GM18499 (cell line): ENCODE measurements at regions not wholly inside any gene's neighbourhood (a gene's known extent, or its start where the extent isn't known, plus 50 kb on each side); places are given as distances from the start of the nearest gene placed in this dataset.
"Not testable (repeated sequence)": the region's sequence is repeated elsewhere in the genome, so short reads cannot be mapped to it uniquely, and the experiment has no call there.

Experiments
- ATAC-seq: cut with Tn5 transposase; IDR thresholded peaks from one replicate; pipeline ENCODE4 v1.9.1; 2021; ENCODE audit warnings: moderate number of reproducible peaks; ENCODE audit not compliant: insufficient read depth, unreplicated experiment

DNA sequence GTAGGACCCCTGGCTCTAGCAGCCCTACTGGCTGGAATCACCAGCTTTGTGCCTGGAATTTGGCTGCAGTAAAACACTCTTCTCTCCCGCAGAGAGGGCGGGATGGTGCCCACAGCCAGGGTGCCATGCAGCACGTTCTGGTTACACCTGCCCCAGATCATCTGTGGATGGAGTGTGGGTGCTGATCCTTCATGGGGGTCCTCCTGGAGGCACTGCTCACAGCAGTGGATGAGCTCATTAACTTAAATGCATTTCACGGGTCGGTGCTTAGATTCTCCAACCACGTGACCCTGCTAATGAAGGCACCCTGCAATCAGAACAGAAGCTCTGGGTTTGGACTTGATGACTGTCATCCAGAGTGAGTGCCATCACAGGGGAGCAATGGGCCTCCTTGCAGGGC is 138.6 kb upstream of the AFDN start:
- ATAC-seq: no peak

DNA sequence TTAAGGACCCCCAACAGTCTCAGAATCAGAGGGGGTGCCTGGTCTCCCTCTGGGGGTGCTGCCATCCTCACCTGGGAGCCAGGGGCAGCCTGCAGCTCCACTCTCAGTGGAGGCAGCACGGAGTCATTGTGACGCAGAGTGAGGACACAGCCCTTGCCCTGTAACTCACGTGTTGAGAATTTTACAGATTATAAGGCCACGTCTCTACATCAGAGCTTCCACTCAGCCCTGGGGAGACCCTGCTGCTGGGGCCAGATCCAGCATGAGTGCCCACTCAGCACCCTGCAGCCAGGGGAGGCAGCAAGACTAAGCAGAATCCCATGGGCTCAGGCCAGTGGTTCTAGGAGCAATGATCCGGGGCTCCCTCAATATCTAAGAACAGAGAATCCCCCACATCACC is 137.4 kb upstream of the AFDN start:
- ATAC-seq: no peak

DNA sequence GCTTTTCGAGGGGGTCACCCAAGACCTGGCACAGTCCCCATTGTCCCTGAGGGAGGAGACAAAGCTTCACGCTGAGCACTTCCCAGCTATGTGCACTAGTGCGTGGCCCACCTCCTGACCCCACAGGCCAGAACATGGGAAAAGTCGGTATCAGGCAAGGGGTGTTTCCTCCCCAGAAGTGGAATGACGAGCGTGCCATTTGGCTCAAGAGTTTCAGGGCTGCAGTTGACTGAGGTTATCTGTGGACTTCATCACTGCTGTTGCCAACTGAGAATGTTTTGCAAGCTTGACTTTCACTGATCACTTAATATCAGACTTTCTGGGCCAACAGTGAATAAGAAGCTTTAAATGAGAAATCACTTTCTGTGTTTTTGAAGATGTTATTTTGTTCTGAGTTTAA is 137.0 kb upstream of the AFDN start:
- no peak for ATAC-seq

DNA sequence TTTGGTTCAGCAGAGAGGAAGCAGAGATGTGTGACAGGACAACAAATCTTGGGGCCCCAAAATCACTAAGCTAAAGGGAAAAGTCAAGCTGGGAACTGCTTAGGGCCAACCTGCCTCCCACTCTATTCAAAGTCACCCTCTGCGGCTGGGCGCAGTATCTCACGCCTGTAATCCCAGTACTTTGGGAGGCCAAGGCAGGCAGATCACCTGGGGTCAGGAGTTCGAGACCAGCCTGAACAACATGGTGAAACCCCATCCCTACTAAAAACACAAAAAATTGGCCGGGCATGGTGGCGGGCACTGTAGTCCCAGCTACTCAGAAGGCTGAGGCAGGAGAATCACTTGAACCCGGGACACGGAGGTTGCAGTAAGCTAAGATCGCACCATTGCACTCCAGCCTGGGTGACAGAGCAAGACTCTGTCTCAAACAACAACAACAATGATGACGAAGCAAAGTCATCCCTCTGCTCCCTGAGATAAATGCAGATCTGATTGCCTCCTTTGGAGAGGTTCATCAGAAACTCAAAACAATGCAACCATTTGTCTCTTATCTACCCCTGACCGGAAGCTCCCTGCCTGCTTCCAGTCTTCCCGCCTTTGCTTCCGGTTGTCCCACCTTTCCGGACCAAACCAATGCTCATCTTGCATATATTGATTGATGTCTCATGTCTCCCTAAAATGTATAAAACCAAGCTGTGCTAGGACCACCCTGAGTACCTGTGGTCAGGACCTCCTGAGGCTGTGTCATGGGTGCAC is 136.4 kb upstream of the AFDN start:
- ATAC-seq: not testable (repeated sequence)

DNA sequence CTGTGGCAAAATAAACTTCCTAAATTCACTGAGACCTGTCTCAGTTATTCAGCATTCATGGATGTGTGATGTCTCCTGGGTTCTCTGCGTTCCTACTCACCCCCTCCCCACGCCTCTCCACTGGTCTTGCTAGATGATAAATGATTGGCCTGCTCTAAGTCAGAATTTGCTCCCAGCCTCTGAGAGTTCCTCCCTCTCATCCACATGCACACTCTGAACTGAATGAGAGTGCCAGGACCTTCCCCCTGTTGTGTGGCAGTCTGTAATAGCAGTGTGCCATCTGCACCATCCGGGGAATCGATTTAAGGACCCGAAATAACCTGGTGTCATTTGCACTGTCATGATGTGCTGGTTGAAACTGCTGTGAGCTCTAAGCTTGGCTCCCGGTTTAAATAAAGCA is 135.8 kb upstream of the AFDN start:
- ATAC-seq: no peak

DNA sequence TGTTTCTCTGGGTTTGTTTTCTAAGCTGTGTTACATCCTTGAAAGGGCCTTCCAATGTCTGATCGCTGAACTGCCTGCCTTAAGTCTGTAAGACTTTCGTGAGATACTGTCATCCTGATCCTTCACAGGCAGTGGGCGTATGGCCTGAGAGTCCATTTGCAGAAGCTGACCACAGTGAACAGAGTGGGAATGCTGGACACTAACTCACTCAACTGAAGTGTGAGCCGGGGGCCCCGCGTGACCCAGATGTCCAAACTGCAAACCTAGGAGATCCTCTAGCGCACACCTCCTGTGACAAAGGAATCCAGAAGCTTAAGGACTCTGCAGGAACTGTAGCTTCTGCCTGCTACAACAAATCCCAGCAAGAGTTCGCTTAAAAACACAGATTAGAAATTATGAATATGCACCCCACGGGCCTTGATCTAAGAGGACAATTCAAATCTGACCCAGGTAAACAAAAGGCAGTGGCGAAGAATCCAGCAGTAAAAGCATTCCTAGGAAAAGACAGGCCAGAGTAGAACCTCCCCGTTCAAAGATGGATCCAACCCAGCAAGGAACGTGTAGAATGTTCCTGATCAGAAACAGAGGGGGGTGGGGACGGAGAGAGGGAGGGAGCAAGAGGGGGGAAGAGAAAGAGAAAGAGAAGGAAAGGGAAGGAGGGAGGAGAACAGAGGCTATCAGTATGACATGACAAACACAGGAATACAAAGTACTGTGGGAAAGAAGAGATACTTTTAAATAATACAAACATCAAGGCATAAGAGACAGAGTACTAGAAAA is 135.0 kb upstream of the AFDN start:
- no peak for ATAC-seq

DNA sequence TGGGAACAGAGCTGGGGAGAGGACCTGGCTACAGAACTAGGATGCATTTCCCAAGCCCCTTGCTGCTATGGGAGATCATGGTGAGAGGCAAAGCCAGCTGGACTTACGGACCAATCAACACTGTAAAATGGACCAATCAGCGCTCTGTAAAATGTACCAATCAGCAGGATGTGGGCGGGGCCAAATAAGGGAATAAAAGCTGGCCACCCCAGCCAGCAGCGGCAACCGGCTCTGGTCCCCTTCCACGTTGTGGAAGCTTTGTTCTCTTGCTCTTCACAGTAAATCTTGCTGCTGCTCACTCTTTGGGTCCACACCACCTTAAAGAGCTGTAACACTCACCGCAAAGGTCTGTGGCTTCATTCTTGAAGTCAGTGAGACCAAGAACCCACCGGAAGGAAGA is 133.2 kb upstream of the AFDN start:
- ATAC-seq: not testable (repeated sequence)

DNA sequence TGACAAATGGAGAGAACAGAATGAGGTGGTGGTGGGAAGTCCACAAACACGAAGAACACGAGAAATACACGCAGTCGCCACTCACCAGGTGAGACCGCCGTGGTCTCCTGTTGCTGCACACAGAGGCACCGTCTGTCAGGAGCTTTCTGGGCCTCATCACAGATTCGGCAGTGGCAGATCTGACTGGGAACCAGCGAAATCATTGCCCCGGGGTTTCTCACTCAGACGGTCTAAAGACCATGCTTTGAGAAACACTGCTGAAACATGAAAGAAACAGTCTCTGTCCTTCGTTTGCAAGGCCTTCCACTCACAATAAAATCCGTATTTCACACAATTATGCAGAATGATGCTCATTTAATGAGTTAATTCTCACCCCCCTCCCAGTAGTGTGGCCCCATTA is 130.9 kb upstream of the AFDN start:
- no peak for ATAC-seq

DNA sequence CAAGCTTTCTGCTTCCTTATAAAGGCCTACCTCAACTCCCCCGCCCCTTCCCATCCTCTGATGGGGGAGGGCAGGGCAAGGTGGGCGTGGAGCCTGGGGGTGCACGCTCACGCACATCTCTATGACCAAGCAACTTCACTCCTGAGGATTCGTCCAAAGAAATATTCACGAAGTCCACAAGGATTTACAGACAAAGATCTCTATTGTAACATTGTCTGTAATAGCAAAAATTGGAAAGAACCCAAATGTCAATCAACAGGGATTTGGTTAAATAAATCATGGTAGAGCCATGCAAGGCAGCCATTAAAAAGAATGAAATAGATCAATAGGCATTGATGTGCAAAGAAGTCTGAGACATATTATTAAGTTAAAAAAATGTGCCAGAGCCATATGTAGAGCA is 130.4 kb upstream of the AFDN start:
- ATAC-seq: no peak

DNA sequence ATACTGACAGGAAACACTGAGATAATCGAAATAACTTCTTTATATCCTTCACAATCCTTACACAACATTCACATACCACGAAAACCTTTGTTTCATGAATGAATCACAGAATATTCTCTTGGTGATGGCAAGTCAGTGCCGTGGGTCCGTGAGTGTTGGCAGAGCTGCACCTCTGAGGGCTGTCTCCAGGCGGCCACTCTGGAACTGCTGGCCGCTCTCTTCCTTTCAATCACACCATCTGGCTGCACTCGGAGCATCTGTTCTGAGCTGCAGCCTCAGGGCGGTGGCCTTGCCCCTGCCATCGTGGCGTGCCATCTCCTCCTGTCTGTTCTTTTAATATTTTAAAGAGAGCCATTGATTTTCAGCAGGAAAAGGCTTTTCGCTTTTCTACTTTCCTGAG is 129.4 kb upstream of the AFDN start:
- ATAC-seq: no peak

DNA sequence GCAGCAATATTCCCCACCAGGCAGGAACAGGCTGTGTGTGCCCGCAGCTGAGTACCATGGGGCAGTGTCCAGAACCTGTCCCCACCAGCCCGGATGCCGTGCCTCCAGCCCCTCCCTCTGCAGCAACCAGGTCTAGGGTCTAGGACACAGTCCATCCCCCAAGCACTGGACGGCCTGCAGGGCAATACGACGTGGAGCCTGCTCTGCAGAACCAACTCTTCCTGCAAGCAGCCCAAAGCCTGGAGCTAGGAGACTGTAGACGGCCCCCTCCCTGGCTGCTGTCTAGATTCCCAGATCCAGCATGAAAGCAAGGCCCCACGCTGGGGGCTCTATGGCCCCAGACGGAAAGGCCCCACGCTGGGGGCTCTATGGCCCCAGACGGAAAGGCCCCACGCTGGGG is 128.2 kb upstream of the AFDN start:
- no peak for ATAC-seq

DNA sequence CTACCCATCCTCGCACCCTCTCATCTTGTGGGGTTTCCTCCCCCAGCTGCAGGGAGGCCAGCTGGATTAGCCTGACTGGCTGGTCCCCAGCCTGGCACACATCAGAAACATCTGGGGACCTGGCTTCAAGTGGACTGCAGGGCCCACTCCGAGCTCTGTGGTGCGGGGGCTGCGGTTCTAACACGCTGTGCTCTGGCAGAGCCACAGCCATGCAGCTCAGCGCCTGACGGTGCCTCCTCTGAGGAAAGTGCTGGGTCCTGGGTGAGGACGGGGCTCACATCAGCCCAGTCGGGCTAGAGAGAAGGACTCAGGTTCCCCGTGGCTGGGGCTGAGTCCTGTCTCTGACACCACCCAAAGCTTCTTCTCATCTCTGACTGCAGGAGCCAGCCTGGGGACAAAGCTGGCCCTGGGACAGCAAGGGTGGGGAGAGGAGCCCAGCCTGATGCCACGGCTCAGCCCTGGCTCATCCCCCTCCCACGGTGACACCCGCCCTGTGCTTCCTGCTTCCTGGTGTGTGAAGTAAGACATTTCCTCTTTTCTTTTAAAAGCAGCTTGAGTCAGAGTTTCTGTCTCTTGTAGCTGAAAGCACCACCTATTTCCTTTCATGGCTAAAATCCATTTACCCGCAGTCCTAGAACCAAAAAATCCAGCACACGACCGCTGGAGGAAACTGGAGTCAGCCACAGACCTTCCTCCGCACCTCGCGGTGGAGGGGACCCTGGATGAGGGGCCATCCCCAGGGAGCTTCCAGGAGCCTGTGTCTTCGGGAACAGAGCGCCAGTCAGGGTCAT is 127.4 kb upstream of the AFDN start:
- ATAC-seq: peak; percentile 92

DNA sequence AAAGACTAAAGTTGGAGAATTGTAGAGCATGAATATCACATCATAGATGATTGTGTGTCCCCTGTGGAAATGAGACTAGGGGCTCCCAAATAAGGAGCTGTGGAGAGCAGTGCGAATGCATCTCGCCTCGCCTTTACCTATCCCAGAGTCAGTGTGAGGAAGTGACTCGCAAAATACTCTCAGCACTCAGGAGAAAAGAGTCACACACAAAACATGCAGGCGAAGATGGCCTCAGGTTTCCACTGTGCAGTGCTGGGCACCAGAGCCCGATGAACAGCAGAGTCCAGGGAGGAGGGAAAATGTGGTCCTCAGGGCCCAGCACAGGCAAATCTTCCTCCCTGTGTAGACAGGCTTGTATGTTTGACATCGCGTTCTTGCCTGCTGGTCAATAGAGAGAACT is 126.5 kb upstream of the AFDN start:
- no peak for ATAC-seq

DNA sequence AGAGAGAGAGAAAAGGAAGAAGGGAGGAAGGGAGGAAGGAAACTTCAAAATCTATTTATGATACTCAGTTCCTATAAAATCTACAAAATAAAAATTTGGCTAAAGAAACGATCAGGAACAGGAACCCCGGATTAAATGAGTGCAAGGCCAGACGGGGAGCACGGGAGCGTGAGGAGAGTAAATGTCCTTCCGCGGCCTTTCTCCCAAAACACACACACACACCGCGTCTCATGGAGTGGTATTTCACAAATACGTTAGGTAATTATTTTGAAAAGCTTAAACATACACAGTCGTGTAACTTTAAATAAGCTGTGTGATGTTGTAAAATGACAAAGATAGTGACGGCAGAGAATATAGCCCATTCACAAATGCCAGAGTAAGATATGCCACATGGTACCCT is 125.7 kb upstream of the AFDN start:
- ATAC-seq: no peak

DNA sequence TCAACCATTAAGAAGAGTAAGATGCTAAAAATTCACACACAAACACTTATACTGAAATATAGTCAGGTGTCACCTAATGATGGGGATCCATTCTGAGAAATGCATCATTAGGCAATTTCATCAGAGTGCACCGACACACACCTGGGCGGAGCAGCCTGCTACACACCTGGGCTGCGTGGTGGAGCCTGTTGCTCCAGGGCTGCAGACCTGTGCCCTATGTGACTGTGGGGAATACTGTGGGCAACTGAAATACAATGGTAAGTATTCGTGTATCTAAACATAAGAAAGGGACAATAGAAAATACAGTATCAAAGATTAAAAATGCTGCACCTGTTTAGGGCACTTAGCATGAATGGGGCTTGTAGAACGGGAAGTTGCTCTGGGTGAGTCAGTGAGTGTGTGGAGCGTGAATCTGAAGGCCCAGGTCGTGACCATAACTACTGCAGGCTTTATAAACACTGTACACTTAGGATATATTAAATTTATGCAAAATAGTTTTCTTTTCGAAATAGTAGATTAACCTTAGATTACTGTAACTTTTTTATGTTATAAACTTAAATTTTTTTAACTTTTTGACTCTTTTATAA is 124.4 kb upstream of the AFDN start:
- ATAC-seq: no peak

DNA sequence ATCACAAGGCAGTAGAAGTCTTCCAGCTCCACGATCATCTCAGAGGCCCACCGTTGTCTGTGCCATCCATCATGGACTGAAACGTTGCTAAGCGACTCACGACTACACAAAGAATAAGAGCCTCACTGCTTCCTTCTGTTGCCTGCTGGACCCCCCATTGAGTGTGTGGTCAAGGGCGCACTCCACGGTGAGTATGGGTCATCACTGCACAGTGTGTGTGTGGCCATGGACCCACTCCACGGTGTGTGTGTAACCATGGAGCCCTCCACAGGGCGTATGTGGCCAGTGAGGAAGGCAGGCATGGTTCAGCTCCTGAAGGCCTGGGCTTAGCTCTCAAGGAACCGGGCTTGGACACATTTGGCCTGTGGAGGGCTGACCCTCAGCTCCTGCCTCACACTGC is 123.4 kb upstream of the AFDN start:
- ATAC-seq: no peak

DNA sequence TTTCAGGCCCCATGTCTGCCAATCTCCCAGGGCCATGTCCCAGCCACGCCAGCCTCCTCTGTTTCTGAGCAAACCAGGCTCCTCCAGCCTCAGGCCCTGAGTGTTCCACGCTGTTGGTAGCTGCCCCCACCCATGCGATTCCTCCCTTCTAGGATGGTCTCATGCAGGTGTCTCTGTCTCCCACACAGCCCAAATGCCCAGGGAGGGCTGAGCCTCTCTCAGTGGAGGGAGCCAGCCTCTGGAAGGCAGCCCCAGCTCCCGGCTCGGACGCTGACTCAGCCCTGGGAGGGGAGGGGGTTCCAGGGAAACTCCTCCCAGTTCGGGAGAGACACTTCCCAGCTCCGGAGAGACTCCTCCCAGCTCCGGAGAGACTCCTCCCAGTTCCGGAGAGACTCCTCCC is 122.9 kb upstream of the AFDN start:
- no peak for ATAC-seq

DNA sequence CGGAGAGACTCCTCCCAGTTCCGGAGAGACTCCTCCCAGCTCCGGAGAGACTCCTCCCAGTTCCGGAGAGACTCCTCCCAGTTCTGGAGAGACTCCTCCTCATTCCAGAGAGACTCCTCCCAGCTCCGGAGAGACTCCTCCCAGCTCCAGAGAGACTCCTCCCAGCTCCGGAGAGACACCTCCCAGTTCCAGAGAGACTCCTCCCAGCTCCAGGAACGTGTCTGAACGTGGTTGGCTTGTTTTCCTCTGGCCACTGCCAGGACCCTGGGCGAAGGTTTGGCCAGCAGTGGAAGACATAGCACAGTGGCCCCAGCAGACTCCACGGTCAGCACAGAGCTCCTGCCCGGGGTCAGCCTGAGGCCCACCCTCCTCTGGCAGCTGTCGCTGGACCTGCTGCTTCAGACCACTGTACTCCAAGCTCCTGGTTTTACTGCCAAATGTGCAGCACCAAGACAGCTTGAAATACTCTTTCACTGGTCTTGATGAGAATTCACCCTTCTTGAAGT is 122.3 kb upstream of the AFDN start:
- ATAC-seq: no peak

DNA sequence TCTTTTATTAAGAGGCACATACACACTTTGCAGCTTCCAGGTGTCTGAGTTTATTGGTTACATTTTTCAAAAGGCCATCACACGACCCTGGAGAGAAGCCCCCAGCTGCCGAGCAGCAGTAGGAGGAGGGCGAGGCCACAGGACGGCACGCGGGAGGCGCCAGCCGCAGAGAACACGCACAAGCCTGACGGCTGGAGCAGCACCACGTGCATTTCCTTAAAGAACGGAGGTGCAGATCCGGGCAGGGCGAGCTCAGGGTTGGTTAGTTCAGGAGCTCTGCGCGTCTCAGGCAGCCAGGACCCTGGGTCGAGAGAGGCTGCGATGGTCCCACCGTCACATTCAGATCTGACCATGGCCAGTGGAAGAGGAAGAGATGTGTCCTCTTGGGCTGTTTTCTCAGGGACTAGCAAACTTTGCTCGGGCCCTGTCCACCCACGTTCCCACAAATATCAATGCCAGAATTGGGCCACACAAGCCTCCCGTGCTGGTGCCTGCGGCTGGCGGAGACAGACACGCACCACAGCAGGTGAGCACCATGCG is 121.4 kb upstream of the AFDN start:
- no peak for ATAC-seq

DNA sequence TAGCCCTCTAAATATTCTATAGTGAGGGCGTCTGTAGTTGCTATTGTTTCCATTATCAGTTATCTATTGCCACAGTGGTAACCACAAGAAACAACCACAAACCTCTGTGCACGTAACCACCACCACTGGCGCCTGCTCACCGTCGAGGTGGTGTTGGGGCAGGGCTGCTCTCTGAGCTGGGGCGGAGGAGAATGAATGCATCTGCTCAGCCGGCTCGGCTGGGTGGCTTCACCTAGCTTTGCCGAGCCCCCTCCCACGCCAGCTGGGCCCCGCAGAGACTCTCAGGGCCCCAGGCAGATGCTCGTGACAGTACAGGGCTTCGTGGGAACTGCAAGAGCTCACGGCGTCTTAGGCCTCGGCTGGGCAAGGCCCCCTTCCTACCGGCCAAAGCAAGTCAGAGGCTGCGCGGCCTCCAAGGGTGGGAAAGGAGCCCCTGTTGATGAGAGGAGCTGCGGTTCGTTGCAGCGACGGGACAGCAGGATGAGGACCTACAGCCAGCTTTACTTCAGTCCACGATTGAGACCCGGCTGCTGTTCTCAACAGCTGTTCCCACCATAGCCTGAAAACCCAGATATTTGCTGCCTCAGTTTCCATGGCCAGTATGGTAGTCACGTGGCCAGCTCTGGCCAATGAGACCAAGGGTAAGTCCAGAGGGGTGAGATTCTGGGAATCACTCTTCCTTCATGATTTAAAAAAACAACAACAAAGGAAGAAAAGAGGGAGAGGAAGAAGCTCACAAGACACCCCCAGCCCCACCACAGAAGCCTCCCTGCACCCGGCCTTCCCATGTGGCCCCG is 120.2 kb upstream of the AFDN start:
- peak; percentile 96 for ATAC-seq
